HG03139 (cell line): ENCODE measurements at regions not wholly inside any gene's neighbourhood (a gene's known extent, or its start where the extent isn't known, plus 50 kb on each side); places are given as distances from the start of the nearest gene placed in this dataset.

Experiments used
- ATAC-seq: cut with Tn5 transposase; IDR thresholded peaks from one replicate; pipeline ENCODE4 v1.9.1; 2021; ENCODE audit not compliant: unreplicated experiment

DNA sequence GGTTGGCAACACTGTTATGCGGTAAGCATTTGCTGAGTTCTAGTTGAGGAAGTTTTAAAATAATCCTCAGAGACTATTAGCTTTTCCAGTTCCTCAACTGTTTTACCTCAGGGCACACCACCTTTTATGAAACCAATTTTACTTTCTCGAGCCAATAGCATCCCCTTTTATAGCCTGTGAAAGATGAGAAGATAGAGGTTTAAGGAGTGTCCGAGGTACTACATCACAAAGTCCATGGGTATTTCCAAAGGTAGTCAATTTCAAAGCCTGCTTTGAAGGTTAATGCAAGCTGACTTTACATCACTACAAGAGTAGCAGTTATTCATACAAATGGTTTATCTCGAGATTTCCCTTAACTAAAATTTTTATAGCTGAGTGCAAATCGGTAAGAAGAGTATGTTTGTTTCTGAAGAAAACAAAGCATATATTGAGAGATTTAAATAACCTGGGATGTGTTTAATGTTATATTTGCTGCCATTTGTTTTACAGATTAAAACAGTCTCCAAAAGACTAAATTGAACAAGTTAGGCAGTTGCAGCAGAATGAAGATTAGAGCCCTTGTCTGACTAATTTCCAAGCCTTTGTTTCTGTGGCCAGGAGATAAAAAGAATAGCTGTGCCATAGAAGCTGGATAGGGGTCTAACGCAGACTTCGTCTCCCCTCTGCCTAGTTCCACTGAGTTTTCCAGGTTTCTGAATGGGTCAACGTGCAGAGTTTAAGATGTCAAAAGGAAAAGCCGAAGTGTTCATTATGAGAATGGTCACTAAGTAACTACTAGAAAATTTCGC is 74.7 kb upstream of the TRPC4 start:
- ATAC-seq = no peak

DNA sequence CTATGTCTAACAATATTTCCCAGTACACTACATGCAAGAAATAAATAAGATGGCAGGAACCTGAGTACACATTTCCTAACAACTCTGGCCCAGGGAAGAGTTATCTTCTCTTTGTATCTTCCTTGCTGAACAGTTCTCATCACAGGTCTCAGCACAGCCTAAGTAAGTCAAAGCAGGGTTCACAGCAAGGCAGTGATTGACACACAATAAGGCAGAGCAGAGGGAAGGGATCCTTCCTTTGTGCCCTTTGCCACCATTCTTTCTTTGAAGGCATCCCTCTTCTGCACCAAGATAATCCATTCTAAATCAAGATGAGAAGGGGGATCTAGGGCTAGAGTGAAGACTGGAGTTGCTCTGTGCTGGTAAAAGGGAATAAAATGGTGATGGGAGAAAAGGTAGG is 73.4 kb upstream of the TRPC4 start:
- no peak for ATAC-seq

- no peak for ATAC-seq
Observed at GRCh38 chr13:37934339-37935191, 65.0 kb upstream of the TRPC4 start.

GRCh38 chr13:37929308-37929707 is 59.7 kb upstream of the TRPC4 start:
- no peak for ATAC-seq

DNA sequence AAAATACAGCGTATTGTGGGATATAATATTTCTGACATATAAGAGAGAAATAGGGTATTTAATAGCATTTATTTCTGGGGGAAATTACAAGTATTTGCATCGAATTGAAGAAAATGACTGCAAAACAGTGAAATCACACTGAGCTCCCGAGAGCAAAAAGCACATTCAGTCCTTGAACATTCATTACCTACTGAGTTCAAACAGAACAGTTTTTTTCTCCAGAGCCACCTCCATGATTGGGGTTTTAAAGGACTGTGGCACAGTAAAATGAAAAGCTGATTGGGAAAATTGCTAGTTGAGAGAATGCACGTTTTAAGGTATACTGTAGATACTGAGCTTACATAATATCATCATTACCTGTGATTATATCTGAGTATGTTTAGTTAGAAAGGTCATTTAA is 58.0 kb upstream of the TRPC4 start:
- no peak for ATAC-seq

DNA sequence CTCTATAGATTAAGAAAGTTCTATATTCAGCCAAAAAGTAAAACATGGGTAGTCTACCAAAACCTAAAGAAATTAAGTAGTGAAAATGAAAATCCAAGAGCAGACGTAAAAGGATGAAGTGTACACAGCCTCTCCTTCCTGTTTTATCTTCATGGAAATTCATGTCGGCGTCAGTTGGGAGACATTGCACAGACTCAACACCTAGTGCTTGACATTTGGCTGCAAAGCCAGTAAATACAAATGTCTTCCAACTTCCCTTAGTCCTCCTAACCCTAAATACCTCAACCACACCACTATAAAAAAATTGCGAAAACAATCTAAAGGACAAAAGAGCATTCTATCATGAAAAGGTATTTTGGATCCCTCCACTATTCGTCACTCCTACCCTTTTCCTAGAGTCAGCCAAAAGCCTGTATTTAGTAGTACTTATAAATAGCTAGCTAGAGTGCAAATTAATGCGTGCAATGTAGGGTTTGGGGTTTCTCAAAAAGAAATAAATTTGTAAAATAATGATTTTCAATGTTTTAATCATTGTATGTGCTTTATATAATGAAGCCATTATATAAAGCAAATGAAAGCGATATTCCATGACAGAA is 56.4 kb upstream of the TRPC4 start:
- no peak for ATAC-seq

DNA sequence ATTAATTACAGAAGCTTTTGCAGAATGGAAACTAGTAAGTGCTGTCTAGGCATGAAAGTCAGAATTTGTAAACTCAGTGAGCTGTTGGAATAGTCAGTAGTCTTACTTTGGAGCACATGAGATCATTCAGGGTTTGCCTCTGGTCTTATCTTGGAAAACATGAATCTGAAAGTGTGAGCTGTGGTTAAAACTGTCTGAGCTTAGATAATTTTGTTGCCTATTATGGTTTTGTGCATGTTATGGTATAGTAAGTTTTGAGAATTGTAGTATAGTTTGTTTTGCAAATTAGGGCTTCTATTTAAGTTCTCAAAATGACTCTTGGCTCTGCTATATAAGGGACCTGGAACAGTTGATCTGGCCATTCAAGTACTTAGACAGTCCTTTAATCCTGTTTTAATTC is 53.7 kb upstream of the TRPC4 start:
- no peak for ATAC-seq

- ATAC-seq = no peak
Observed at GRCh38 chr13:37919329-37919880, 49.8 kb upstream of the TRPC4 start.
